Urinary bladder (tissue), 3 donors: ENCODE measurements at regions not wholly inside any gene's neighbourhood (a gene's known extent, or its start where the extent isn't known, plus 50 kb on each side); places are given as distances from the start of the nearest gene placed in this dataset.

Experiments
- DNase-seq: peaks from one replicate; pipeline ENCODE4 v3.0.0-alpha.2; 2015; ENCODE audit errors: extremely low spot score
- H3K27ac ChIP-seq: one replicate; pipeline ENCODE4 v1.5.1; 2013; ENCODE audit warnings: low read depth, mild to moderate bottlenecking, moderate library complexity
- H3K36me3 ChIP-seq: one replicate; pipeline ENCODE4 v1.6.1; 2013; ENCODE audit warnings: mild to moderate bottlenecking, moderate library complexity; ENCODE audit not compliant: insufficient read depth
- H3K4me1 ChIP-seq: one replicate; pipeline ENCODE4 v1.6.1; 2013; ENCODE audit warnings: mild to moderate bottlenecking, moderate library complexity; ENCODE audit not compliant: insufficient read depth
- H3K4me3 ChIP-seq: one replicate; pipeline ENCODE4 v1.5.1; 2013; ENCODE audit warnings: low read depth, low read length
- WGBS: extraction: QIAGEN DNeasy Blood & Tissue Kit; methylation state at CpG from one replicate; pipeline ENCODE4 v1.1.7; 2013; 5-methylcytosine and 5-hydroxymethylcytosine counted together
- donor health status: healthy with polysubstance abuse.
- donor health status: healthy.

DNA sequence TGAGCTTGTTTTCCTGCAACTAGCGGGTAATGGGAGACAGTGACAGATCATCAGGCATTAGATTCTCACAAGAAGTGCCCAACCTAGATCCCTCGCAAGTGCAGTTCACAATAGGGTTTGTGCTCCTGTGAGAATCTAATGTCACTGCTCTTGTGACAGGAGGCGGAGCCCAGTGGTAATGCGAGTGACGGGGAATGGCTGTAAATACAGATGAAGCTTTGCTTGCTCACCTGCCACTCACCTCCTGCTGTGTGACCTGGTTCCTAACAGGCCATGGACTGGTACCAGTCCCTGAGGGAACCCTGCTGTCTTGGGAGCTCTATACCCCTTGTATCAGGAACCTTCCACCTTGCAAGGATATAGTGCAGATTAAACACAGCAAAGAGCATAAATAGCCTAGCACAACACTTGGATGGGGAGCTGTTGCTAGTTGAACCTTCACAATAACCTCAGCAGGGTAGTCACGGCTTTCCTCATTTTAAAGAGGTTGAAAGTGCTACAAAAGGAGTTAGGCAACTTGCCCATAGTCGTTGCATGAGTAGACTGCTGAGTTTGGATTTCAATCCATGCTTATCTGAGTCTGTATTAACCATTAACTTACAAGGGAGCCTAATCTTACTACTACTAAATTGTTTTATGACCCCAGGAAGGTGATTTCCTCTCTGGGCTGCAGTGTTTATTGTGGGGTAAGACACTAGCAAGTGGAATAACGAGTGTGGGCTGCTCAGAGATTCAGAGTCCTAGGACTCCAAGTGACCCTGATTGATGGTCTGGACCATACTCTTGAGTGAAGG lies 156.6 kb upstream of the ZFHX3 start:
- Histone ChIP-seq H3K4me3 (no peak overlapping the region), H3K4me1 (no peaks in the 10 kb centered on the region), H3K36me3 (no peaks in the 10 kb centered on the region), H3K27ac (no peak overlapping the region)
- no peak for DNase-seq
- WGBS = 88% methylated on average over 8 of the region's 8 CpGs

DNA sequence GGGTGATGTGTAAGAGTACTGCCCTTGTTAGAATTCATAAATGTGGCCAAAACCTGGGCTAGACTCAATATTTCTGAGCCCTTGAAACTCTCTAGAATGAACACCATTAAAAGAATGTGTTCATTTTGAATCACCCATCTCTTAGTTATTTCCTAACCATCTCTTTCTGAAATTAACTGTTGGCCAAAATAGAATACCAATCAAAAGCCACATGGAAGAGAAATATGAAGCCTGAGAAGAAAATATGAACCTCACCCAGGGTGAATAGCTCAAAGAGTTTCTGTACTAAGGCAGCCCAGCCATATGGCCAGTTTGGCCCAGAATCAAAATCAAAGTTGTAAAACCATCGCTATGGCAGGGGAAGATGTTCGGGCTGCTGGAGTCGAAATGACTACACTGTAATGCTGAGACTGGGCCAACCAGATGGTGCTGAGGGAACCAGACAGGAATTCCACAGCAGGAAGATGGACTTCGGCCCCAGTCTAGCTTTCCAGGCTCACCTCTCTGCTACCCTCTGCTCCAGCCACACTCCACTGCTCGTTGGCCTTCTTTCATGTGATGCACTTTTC lies 154.3 kb upstream of the ZFHX3 start:
- WGBS = 21% methylated on average over 5 of the region's 5 CpGs
- DNase-seq = peak; percentile 42
- H3K36me3 ChIP-seq = no peaks in the 10 kb centered on the region
- H3K27ac ChIP-seq = no peak overlapping the region
- no peaks in the 10 kb centered on the region for H3K4me1 ChIP-seq
- H3K4me3 ChIP-seq = no peak overlapping the region

GRCh38 chr16:73199214-73199613 lies 151.3 kb upstream of the ZFHX3 start:
- 91% methylated on average over 7 of the region's 7 CpGs for WGBS
- Histone ChIP-seq H3K36me3 (no peaks in the 10 kb centered on the region), H3K4me3 (no peak overlapping the region), H3K4me1 (no peaks in the 10 kb centered on the region), H3K27ac (no peak overlapping the region)
- DNase-seq = no peak

- 89% methylated on average over 5 of the region's 5 CpGs for WGBS
- no peaks in the 10 kb centered on the region for H3K4me1 ChIP-seq
- no peak overlapping the region for H3K4me3 ChIP-seq
- no peak for DNase-seq
- no peaks in the 10 kb centered on the region for H3K36me3 ChIP-seq
- no peak overlapping the region for H3K27ac ChIP-seq
These were observed 150.6 kb upstream of the ZFHX3 start for GRCh38 chr16:73198481-73198880.

DNA sequence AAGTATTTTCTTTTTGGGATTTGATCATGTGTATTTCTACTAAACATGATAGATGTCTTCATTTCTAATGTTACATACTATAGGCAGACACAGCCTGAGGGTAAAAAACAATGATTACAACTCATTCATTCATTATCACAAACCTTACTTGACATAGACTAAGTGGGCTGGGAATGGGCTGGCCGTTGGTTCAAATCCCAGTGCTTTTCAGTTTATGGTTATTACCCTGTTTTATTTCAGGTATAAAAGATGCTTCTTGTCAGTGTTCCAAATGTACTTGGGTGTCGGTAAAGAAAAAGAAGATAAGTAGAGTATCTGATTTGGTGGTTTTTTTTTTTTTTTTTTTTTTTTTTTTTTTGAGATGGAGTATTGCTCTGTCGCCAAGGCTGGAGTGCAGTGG lies 149.7 kb upstream of the ZFHX3 start:
- H3K4me3 ChIP-seq = no peak overlapping the region
- H3K4me1 ChIP-seq = no peaks in the 10 kb centered on the region
- DNase-seq = no peak
- 89% methylated on average over 3 of the region's 3 CpGs for WGBS
- H3K36me3 ChIP-seq = no peaks in the 10 kb centered on the region
- no peak overlapping the region for H3K27ac ChIP-seq

- DNase-seq = no peak
- Histone ChIP-seq H3K4me3 (no peak overlapping the region), H3K36me3 (no peaks in the 10 kb centered on the region), H3K4me1 (no peaks in the 10 kb centered on the region), H3K27ac (no peak overlapping the region)
- 57% methylated on average over 4 of the region's 4 CpGs for WGBS
These were observed 148.7 kb upstream of the ZFHX3 start for GRCh38 chr16:73196670-73197069.

- H3K36me3 ChIP-seq = no peaks in the 10 kb centered on the region
- H3K4me1 ChIP-seq = no peaks in the 10 kb centered on the region
- DNase-seq = no peak
- no peak overlapping the region for H3K4me3 ChIP-seq
- no peak overlapping the region for H3K27ac ChIP-seq
- WGBS = 92% methylated on average over 1 of the region's 1 CpG
These were observed 145.5 kb upstream of the ZFHX3 start for GRCh38 chr16:73193464-73193863.

DNA sequence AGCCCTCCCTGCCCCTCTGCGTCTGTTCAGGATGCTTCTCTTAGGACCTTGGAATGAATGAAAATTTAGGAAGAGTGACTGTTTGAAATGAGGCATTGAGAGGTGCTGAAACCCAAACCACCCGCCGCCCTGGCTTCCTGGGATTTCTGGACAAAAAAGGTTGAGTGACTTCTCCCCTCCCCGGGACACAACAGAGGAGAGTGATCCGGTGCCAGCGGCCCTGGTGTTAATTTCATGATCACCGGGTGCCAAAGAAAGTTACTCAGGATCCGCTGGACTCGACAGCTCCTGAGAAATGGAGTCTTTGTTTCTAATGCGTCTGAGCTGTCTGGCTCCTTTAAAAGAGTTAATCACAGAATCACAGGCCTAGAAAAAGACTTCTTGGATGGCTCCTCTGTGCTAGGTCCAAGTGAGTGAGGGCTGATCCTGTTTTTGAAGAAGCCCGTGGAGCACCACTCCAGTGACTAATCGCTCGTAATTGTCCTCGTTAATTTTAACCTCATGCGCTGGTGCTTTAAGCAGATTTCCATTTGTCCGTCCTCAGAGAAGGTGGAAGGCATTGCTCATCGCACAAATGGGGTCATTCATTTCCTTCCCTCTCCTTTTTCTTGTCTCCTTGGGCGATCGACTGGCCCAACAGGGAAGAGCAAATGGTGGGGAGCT lies 144.4 kb upstream of the ZFHX3 start:
- H3K36me3 ChIP-seq = no peaks in the 10 kb centered on the region
- H3K4me3 ChIP-seq = no peak overlapping the region
- no peak overlapping the region for H3K27ac ChIP-seq
- no peak for DNase-seq
- 78% methylated on average over 19 of the region's 19 CpGs for WGBS
- H3K4me1 ChIP-seq = no peaks in the 10 kb centered on the region

DNA sequence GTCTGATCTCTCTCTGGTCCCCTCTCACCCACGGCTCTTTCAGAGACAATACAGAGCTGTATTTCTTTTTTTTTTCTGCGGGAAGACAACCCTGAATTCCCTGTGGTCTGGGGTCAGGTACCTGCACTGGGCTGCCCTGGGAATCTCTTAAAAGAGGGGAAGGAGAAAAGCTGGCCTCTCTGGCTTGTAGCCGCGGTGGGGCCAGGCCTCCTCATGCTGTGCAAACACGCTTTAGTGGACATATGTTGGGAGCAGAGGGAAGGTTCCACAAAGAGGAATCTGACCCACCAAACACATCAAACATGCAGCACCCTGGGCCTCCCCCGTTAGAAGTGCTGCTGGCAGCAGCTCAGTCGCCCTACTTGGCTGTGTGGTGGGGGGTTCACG lies 143.7 kb upstream of the ZFHX3 start:
- H3K36me3 ChIP-seq = no peaks in the 10 kb centered on the region
- no peak overlapping the region for H3K27ac ChIP-seq
- WGBS = 88% methylated on average over 8 of the region's 8 CpGs
- H3K4me3 ChIP-seq = no peak overlapping the region
- no peaks in the 10 kb centered on the region for H3K4me1 ChIP-seq
- no peak for DNase-seq

DNA sequence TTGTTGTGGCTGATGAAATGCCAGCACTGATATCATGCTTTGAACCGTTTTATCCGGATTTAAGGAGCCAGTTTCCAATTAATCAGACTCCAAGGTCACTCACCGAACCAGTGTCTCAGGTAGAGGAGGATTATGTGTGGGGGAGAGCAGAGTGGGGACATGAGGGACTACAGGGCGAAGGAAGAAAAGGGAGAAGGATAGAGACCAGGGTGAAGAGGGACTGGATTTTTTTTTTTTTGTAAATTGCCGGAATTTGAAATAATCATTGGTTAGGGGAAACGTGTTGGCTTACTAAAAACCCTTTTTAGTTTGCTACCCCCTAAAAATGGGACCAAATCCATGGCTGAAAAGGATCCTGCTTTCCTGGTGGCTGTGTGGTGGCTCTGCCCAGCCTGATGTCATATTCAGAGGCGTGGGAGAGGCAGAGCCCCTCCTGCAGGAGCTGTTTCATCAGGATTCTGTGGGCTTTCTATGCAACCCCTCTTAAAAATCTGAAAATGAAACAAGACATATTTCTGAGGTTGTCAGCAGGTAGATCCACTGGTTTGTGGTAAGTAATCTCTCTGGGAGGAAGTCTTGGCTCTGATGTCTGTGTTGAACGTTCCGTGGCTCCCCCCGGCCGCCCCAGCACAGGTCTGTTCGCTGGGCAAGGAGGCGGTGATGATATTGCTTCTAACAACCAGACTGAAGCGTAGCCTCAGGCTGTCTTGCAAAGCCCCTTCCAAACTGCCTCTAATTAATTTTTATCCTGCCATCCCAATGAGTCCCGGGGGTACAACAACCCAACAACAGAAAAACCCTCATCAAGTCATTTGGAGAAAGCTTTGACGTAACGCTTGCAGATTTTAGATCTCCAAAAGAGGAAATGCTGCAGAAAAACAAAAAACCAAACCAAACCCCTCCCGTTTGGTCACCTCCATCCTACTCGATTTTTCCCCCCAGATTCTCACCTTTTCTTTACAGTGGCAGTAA lies 143.0 kb upstream of the ZFHX3 start:
- 84% methylated on average over 19 of the region's 19 CpGs for WGBS
- H3K4me1 ChIP-seq = no peaks in the 10 kb centered on the region
- no peak overlapping the region for H3K4me3 ChIP-seq
- DNase-seq = no peak
- no peaks in the 10 kb centered on the region for H3K36me3 ChIP-seq
- no peak overlapping the region for H3K27ac ChIP-seq

- DNase-seq = no peak
- H3K36me3 ChIP-seq = no peaks in the 10 kb centered on the region
- H3K4me3 ChIP-seq = no peak overlapping the region
- no peak overlapping the region for H3K27ac ChIP-seq
- no peaks in the 10 kb centered on the region for H3K4me1 ChIP-seq
- WGBS = 73% methylated on average over 2 of the region's 2 CpGs
These were observed 142.3 kb upstream of the ZFHX3 start for GRCh38 chr16:73190256-73190655.

DNA sequence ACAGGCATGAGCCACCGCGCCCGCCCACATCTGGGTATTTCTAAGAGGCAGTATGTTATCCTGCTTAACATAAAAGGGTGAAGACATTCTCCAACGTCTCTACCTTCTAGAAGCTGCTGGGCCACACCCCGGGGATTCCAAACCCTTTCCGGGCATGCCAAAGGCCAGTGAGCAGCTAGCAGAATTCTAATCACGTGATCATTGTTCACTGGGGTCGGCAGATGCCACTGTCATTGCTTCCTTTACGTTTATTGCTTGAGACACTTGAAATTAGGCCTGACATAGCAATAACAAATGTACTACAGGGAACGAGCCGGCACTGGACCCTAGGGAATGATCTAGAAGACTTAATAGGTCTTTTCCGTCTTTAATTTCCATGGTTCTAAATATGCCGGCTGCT lies 141.2 kb upstream of the ZFHX3 start:
- 82% methylated on average over 13 of the region's 13 CpGs for WGBS
- DNase-seq = no peak
- H3K4me1 ChIP-seq = no peaks in the 10 kb centered on the region

DNA sequence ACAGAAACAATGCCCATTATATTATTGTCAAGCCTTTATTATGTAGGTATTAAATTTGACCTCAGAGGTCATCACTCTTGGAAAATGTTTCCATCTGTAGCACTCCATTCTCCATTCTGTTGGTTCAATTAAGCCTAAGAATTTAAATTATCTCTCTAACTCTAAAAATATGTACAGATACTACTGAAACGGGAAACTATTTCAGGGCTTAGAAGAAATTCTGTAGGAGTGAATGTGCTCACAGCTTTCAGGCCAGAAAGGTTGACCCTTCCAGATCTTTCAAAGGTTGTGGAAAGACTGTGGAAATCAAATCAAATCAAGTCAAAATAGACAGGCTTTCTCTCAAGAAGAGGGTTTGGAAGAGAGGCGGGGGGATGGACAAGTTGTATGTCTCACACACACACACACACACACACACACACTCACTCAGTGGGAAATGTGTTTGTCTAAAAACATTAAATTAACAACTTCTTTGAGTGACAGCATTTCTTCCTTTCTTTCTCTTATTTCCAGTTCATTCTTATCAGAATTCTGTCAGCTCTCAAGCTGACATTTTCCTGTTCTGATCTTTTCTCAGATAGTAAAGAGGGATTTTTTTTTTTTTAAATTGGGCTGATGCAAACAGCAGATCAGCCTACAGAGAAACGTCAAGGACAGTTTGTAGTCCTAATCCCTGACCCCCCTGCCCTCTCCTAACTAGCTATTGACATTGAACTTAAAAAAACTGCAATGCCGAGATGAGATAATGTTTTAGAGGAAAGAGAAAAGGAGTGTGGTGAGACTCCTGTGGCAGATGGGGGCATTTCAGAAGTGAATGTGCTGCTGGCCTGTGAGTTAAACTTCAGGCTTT lies 139.0 kb upstream of the ZFHX3 start:
- 63% methylated on average over 4 of the region's 4 CpGs for WGBS
- Histone ChIP-seq H3K4me1 (no peaks in the 10 kb centered on the region), H3K27ac (no peak overlapping the region), H3K4me3 (no peak overlapping the region), H3K36me3 (no peaks in the 10 kb centered on the region)
- DNase-seq = no peak

More for the DNA sequence above, 141.2 kb upstream of the ZFHX3 start:
- no peaks in the 10 kb centered on the region for H3K36me3 ChIP-seq
- H3K27ac ChIP-seq = no peak overlapping the region
- H3K4me3 ChIP-seq = no peak overlapping the region
